ENCODE measurements at regions not wholly inside any gene's neighbourhood (a gene's known extent, or its start where the extent isn't known, plus 50 kb on each side); places are given as distances from the start of the nearest gene placed in this dataset.

DNA sequence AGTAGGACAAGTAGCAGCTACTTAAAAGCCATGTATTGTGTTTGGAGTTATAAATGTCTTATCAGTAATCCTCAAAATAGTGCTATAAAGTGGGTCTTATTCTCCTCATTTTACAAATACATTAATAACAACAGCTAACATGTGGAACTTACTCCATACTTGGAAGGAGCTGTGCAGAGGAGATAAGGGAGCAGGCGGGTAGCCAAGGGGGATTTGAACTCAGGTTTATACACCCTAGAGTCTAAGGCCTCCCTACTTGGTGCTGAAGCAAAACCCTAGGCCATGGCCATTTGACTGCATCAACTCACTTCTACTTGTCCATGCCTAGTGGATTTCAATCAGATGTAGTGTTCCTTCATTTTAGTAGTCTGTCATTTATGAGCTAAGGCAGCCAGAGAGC is 72.1 kb downstream of the LMO4 start:
- TF ChIP-seq POLR2AphosphoS5 (IDR thresholded peaks at IDR 0.05; ENCODE audit: low read depth, low read length) (no peak), POLR2A (IDR thresholded peaks at IDR 0.05; ENCODE audit: low read depth, low read length) (no peak), SPI1 (IDR thresholded peaks at IDR 0.05; ENCODE audit: low read depth, low read length) (no peak), TAF1 (IDR thresholded peaks at IDR 0.05; ENCODE audit: low read depth, low read length) (no peak)
